NCI-H446 treated with DMSO at 0.1 percent for 48 hours (cell line): ENCODE measurements at regions not wholly inside any gene's neighbourhood (a gene's known extent, or its start where the extent isn't known, plus 50 kb on each side); places are given as distances from the start of the nearest gene placed in this dataset.
"Not testable (repeated sequence)": the region's sequence is repeated elsewhere in the genome, so short reads cannot be mapped to it uniquely, and the experiment has no call there.

Experiments
- DNase-seq: peaks from one replicate; lab custom pipeline; 2025; lab: John Stamatoyannopoulos, UW

- no peak for DNase-seq
Observed at GRCh38 chr15:53126144-53126543, 336.0 kb upstream of the ONECUT1 start.

DNA sequence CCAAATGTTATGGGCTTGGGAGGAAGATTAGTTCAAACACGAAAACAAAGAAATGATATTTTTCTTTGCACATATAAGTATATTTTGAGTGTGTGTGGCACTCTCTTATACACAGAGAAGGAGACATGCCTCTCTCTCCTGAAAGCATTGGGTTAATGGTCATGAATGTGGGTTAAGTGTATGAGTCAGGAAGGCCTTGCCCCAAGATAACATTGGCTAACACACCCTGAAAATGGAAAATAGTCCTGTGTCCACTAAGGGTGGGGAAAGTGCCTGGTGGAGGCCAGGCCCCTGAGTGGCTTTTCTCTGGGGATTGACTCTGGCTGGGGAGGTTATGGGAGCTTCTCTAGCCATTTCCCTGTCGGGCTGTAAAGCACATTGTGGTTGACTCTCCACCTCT lies 332.7 kb upstream of the ONECUT1 start:
- no peak for DNase-seq

GRCh38 chr15:53116915-53117314 lies 326.8 kb upstream of the ONECUT1 start:
- DNase-seq = not testable (repeated sequence)

DNA sequence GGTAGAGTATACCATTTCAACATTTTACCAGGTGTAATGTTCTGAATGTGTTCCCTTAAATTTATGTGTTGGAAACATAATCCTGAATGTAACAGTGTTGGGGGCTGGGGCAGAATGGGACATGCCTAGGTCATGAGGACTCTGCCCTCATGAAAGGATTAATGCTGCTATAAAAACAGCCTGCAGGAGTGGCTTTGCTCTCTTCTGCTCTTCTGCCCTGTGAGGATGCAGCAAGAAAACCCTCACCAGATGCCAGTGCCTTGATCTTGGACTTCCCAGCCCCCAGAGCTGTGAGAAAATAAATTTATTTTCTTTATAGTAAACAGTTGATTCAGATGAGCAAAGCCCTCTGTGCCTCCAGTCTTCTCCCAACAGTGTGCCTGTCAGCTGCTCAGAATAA lies 326.0 kb upstream of the ONECUT1 start:
- no peak for DNase-seq

DNA sequence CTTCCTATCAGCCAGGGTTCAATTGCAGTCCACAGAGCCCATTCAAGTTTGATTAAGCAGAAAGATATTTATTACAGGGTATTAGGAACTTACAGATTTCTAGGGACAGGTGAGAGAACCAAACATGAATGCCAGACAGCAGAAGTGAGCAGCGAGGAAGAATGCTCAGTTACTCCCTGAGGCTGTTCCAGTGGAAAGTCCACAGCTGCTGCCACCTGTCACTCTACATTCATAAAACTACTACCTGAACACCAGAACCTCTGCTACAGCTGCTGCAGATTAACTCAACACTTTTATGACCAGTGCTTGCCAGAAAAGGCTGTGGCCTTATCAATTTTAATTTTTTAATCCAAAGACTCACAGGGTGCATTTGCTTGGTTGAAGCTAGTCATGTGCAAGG lies 325.4 kb upstream of the ONECUT1 start:
- no peak for DNase-seq

DNA sequence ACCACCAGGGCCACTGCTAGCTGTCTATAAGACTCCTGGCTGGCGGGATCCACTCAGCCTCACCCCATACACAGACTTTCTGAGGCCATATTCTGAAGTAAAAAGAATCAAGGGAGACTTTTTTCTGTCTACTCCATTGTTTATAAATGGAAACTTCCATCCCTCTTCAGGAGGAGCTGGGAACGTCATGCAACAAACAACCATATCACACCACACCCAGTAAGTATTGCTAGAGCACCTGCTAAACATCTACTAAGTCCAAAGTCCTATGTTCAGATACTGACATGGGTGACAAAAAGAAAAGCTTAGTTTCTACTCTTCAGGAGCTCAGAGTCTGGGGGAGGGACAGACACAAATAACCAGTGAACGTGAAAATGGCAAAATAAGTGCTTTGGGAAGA lies 324.8 kb upstream of the ONECUT1 start:
- no peak for DNase-seq

DNA sequence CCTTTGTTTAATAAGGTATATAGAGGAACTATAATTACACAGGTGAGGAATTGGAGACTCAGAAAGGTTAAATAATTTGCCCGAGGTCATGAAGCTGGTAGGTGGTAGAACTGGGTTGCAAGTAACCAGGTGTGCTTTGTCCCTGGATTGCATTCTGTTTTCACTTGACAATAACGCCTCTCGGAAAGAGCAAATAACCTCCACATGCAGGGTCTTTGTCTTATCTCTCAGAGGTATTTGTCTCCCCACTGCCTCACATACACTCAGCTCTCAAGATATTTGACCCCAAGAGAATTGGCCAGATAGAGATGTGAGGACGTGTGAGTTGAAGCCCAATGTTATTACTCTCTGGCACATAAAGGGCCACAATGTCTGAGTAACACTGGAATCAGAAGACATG lies 320.9 kb upstream of the ONECUT1 start:
- no peak for DNase-seq

GRCh38 chr15:53108319-53108718 lies 318.2 kb upstream of the ONECUT1 start:
- no peak for DNase-seq

GRCh38 chr15:53107855-53108254 lies 317.7 kb upstream of the ONECUT1 start:
- DNase-seq = no peak

DNA sequence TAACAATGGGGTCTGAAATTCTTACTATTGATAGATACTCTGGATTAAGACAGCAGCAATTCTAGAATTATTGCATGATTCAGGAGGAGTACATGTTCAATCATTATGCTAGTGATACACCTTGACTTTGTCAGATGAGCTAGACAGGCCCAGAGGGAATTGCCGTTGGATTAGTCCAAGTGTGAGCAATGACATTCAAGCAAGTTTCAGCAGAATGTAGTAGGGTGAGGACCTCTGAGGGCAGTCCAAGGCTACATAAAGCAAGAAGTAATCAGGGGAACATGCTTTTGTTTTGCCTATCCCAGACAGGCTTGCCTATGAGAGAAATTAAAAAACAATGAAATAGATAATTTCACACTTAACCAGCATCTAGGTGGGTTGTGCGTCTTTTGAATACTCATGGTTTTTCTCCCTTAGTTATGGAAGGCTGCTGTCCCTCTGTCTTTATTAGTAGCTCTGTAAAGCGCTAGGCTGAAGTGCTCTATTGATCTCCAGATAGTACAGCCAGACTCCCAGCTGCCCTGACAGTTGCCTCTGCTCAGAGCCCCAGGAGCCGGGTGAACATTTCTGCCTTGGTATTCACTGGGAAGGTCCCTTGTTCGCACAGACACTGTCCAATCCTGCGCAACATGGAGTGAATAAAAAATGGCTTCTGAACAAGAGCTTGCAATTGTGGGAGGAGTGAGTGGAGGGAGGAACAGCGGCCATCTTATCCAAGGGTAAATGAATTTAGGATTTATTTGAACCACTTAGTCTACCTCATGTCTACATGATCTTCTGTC lies 316.6 kb upstream of the ONECUT1 start:
- DNase-seq = no peak

DNA sequence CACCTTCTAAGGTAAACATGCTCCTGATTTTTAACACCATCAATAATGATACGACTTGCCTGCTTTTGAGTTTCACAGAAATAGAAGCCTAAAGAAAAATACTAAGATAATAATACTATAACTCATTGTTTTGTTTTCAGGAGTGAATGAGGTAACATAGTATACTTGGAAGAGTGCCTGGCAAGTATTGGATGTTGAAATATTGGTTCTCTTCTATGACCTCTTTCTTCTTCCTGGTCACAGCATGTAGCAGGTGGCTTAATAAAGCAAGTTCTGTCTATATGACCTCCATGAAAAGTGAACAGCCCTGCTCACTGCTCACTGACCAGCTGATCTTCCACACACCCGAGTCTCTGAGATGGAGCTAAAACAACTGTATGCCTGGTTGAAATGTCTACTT lies 312.3 kb upstream of the ONECUT1 start:
- no peak for DNase-seq

GRCh38 chr15:53080484-53080883 lies 290.3 kb upstream of the ONECUT1 start:
- no peak for DNase-seq

DNA sequence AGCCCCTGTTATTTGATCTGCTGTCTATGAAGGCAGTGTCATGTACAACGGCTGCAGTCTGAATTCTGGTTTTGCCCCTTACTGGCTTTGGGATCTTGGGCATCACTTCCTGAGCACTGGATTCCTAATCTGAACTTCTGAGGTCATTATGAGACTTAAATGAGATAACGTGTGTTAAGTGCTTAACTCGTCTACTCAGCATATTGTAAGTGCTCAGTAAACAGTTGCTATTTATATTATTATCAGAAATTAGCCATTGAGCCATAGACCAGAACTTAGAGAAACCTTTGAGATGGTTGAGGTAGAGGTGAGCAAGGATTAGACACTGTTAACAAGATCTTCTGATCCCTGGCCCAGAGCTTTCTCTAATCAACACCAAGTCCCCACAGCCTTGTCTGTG lies 284.1 kb upstream of the ONECUT1 start:
- no peak for DNase-seq

- DNase-seq = peak; percentile 81
Observed at GRCh38 chr15:53072077-53072476, 281.9 kb upstream of the ONECUT1 start.

DNA sequence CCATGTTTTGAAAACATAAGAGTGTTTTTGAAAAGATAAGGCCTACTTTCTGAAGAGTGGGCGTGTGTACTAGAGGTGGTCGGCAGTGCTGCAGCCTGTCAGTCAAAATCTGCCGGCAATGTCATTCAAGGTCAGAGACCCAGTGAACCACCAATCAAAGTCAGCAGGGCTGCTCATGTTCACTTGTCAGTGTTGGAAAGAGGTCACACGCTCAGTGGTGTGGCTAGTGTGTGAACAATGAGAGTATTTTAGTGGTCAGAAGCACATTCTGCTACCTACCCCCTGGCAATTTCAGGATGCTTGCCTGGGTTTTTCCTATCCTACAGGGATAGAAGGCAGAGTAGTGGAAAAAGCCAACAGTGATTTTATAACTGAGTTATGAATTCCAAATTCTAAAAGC lies 278.5 kb upstream of the ONECUT1 start:
- DNase-seq = no peak

DNA sequence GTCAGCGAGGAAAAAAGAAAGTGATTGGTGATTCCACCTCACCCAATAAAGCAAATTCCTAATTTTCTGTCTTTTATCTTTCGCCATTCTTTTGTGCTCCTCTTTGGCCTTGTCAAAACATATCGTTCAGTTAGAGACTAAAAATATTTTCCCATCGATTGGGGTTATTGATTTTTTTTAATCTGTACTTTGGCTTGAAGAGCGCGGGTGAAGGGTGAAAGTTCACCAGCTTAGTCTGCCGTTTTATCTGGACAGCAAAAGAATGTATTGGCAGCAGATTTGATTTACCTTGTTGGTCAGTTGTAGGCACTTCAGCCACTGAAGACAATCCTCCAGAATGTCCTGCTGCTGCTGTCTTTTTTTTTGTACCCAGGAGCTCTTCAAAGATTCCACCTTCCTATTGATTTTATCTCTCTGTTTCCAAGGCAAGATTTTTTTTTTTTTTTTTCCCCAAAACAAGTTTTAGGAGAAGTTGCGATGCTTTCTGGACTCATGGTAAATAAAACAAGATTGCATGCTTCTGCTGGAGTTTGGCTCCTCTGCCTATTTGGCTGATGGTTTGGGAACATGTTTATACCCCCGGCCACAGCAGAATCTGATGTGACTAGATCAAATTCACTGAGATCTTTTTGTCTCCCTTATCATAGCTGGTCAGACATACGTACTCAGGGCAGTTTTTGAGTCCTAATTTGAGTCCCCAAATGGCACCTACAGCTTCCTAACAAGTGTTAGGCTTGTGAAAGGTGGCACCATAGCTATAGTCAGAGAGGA lies 269.3 kb upstream of the ONECUT1 start:
- DNase-seq = no peak

DNA sequence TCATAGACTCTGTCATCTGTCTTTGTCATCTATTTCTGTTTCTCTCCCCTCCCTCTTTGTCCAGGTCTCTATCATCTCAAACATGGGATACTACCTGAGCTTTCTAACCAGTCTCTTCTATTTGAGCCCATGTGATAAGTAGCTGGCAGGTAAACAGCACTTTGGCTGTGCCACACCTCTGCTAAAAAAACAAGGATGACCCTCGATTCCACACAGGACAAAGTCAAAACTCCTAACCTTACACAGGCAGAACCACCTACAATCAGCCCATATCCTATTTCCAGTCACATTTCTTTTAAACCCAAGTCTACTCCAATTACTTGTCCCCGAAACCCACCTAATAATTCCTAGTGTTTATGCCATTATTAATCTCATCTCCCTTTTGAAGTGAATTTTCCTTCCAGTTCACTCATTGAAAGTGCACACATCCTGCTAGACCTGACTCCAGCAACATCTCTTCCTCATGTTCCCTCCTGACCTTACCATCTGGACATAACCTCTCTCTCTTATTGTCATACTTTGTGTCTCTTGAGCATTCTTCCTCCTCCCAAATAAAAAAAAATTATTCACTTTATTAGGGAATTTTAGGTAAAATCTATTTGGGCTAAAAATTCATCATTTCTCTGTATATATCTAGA lies 256.1 kb upstream of the ONECUT1 start:
- DNase-seq = no peak

- DNase-seq = no peak
Observed at GRCh38 chr15:53038655-53038941, 248.5 kb upstream of the ONECUT1 start.

DNA sequence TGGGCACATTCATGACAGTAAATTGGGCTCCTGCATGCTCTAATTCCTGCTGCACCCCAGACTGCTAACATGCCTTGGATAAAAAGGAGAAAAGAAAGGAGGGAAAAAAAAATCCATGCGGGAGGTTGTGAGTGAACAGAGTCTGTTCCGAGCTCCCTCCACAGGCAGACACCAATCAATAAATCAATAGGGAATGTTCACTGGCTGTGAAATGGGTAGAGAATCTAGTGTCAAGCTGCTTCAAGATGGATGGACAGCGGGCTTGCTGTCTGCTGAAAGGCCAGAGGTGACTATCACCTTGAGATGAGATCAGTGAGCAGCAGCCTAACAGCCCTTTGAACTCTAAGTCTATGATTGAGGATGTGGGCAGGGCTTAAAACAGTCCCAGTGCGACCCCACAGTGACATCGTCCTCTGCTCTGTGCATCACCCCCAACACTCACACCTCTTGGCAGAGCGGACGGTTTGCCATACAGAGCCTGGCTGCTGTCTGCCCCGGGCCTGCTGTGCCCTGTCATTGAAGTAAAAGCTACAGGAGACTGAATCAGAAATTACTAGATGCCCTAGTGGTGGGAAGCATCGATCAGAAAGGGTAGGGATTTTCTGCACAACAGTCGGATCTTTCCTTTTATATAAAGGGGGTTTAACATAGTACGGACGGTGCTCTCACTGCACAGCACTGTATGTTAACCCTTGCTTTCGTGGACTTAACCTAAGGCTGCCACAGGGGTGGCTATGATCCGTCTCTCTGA lies 247.9 kb upstream of the ONECUT1 start:
- no peak for DNase-seq

DNA sequence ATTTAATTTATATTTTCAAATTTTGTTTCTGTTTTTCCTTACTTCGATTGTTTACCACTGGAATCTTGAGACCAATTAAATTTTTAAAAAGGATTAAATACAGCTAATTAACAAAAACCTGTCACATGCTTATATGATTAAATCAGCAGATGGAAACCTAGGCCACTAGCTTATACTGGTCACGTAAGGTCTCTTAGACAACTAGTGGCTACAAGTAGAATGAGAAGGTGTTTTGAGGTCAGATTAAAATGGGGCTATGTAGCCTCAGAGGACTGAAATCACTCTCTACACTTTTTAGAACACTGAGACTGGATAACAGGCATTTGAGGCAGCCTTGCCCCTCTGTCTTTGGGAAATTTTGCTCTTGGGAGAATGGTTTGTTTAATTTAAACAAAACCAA lies 246.5 kb upstream of the ONECUT1 start:
- DNase-seq = no peak

GRCh38 chr15:53034767-53035245 lies 244.7 kb upstream of the ONECUT1 start:
- DNase-seq = no peak

GRCh38 chr15:53033709-53034108 lies 243.6 kb upstream of the ONECUT1 start:
- no peak for DNase-seq
